GM18951 (cell line): ENCODE measurements at regions not wholly inside any gene's neighbourhood (a gene's known extent, or its start where the extent isn't known, plus 50 kb on each side); places are given as distances from the start of the nearest gene placed in this dataset.
"Not testable (repeated sequence)": the region's sequence is repeated elsewhere in the genome, so short reads cannot be mapped to it uniquely, and the experiment has no call there.

Experiments
- POLR2A ChIP-seq: IDR thresholded peaks from 4 replicates; pipeline ENCODE4 v1.6.1; 2011; ENCODE audit warnings: mild to moderate bottlenecking; ENCODE audit not compliant: insufficient read length, insufficient read depth; ENCODE audit errors: extremely low read depth
- in situ Hi-C: fragments of 300-500 bp; cut with MboI; formaldehyde crosslinking; loops from one replicate; pipeline ENCODE4 v1.12.0; 2022; ENCODE audit warnings: low sequenced_read_pairs, mixed read lengths, inconsistent platforms; ENCODE audit not compliant: unreplicated experiment

- TF ChIP-seq POLR2A: no peak
- in situ Hi-C loops: no loop called here
Measured at GRCh38 chr5:120146787-120147186, 317.3 kb upstream of the PRR16 start.

GRCh38 chr5:120147911-120148310 lies 316.2 kb upstream of the PRR16 start:
- in situ Hi-C loops: not testable (repeated sequence)

DNA sequence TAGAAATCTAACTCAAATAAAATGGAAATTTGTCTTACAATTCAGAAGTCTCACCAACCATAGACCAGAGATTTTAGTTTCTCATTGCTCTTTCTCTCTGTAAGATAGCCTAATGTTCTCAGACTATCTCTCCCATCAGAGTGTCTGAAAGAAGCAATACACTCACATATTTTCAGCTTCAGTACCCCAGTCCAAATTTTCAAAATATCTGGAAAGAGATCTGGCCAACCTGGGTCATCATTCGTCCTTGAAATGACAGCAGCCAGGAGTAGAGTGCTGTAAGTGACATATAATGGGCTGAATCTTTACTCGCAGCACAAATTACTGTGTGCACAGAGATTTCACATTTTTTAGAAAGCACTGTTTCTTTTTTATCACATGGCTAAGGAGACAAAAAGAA lies 313.3 kb upstream of the PRR16 start:
- in situ Hi-C loops: no loop called here
- TF ChIP-seq POLR2A: no peak

GRCh38 chr5:120151181-120151580 lies 312.9 kb upstream of the PRR16 start:
- TF ChIP-seq POLR2A: no peak
- in situ Hi-C loops: no loop called here

DNA sequence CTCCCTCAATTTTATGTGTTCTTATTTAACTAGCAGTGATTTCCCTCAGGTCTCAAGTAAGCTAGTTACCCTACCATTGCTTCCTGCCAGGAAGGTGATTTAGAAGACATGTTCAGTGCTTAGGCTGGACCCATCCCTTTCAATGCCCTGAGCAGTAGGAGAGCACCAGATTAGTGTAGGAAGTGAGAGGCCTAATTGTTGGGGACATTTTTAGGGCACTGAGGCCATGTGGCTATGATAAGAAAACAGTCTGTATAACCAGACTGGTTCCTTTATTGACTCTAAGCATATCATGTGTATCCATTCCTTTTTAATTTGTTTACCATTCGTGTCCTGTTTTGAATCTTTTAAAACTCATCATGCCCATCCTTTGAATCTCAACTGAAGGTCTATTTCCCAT lies 312.3 kb upstream of the PRR16 start:
- in situ Hi-C loops: no loop called here
- TF ChIP-seq POLR2A: no peak

DNA sequence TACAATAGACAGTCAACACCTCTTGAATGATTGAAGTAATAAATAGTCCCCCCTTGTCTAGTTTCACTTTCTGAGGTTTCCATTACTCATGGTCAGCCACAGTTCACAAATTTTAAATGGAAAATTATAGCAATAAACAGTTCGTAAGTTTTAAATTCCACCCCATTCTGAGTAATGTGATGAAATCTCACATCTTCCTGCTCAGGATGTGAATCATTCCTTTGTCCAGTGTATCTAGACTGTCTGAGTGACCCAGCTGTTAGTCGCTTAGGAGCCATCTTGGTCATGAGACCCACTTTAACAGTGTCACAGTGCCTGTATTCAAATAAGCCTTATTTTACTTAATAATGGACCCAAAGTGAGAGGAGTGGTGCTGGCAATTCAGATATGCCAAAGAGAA lies 311.6 kb upstream of the PRR16 start:
- no peak for TF ChIP-seq POLR2A
- in situ Hi-C loops: no loop called here

DNA sequence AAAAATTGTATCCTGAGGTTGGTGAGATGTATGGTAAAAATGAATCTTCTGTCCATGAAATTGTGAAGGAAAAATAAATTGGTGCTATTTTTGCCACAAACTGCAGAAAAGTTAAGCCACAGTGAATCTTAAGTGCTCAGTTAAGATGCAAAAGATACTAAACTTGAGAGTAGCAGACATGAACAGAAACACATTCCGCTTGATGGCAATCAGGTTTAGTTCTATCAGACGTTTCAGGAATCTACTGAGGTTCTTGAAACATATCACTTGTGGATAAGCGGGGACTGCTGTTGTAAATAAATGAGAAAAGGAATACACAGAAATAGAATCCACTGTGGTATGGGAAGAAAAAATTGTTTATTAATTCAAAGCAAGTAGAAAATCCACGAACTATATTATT lies 311.2 kb upstream of the PRR16 start:
- TF ChIP-seq POLR2A: no peak
- in situ Hi-C loops: no loop called here

DNA sequence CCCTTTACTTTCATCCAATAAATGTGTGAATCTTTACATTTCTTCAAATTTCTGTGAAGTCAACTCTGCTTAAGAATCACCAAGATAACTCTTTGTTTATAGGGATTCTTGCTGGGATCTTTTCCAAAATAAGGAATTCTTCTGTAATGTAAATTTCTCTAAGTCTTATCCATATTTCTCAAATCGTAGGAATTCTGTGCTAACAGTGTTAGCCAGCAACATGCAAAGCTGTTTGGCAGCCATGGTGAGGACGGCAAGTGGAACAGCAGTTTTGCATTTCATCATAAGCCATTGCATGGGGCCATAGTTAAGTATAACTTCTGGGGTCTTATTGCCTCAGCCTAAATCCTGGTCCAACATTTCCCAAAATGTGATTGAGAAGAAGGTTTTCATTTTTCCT lies 310.5 kb upstream of the PRR16 start:
- in situ Hi-C loops: no loop called here
- no peak for TF ChIP-seq POLR2A

GRCh38 chr5:120155873-120156272 lies 308.2 kb upstream of the PRR16 start:
- in situ Hi-C loops: no loop called here
- no peak for TF ChIP-seq POLR2A

DNA sequence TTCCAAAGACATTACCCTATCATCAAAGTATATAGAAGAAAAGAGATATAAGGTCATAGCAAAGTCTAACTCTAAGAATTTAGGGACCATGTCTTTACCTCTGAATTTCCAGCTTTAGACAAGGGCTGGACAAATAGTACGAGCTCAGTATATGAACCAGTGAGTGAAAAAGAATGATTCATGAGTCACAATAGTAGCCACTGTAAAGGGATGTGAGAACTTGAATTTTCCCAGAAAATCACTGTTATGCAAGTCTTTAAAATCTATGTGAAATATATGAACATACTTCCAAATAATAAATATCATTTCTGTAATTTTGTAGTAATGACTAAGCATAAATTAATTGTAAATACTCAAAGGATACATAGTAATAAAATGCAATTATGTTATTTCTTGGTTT lies 305.9 kb upstream of the PRR16 start:
- in situ Hi-C loops: no loop called here
- no peak for TF ChIP-seq POLR2A

GRCh38 chr5:120159155-120159554 lies 304.9 kb upstream of the PRR16 start:
- in situ Hi-C loops: no loop called here
- TF ChIP-seq POLR2A: no peak

DNA sequence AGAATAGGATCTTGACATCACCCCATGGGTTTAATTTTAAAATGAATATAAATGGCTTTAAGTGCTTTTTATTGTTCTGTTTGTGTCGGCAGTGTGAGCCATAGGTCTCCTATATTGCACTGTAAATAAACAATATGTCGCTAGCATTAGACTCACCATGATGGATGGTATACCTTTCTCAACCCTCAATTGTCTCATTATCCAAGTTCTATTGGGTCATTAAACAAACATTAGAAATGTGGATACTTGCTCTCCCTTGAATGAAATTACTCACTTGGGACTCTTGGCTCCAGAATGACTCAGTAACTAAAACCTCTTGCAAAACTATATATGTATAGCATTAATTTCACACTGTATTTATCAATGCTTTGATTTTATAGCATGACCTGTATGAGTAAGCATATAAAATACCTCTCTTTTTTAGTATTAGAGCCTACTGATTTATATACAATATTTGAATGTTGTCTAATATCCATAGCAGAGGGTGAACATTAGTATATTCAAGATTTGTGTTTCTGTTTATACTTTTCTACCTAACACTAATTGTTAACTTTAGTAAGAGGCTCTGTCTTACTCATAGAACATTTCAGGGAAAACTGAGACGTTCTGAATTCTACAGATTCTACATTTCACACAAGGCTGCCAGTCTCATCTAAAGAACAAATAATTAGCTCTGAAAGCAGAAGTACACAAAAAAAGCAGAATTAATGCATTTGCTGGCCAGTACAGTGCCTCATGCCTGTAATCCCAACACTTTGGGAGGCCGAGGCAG lies 303.8 kb upstream of the PRR16 start:
- in situ Hi-C loops: no loop called here
- TF ChIP-seq POLR2A: no peak

GRCh38 chr5:120162321-120162720 lies 301.8 kb upstream of the PRR16 start:
- TF ChIP-seq POLR2A: no peak
- in situ Hi-C loops: no loop called here

DNA sequence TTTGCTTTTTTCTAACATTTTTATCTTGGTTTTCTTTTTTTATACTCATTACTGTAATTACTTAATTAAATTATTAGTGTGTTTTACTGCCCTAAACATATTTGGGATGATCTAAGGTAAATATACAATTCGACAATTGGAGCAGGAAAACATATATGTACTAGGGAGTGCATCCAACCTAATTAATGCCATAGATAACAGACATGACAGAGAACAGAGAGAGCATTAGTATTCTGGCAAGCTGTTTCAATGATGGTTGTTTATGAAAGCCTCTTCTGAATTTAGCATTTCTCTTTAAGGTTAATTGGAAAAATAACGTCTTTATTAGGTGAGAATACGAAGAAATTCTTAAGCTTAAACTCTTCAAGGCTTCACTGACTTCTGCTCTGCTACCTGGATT lies 300.1 kb upstream of the PRR16 start:
- in situ Hi-C loops: no loop called here
- no peak for TF ChIP-seq POLR2A

GRCh38 chr5:120164986-120165385 lies 299.1 kb upstream of the PRR16 start:
- no peak for TF ChIP-seq POLR2A
- in situ Hi-C loops: no loop called here
